NB4 (cell line): ENCODE measurements at regions not wholly inside any gene's neighbourhood (a gene's known extent, or its start where the extent isn't known, plus 50 kb on each side); places are given as distances from the start of the nearest gene placed in this dataset.

Experiments
- DNase-seq: peaks from one replicate; pipeline ENCODE4 v3.0.0; 2010; ENCODE audit warnings: low read depth
- H3K4me3 ChIP-seq: one replicate; pipeline ENCODE4 v1.5.1; 2011; ENCODE audit warnings: mild to moderate bottlenecking, low read depth, low read length, moderate library complexity
- CTCF ChIP-seq: IDR thresholded peaks from one replicate; pipeline ENCODE4 v1.5.1; 2012; ENCODE audit warnings: low read depth, low read length
- MYC ChIP-seq: IDR thresholded peaks from 2 replicates; pipeline ENCODE4 v1.6.1; 2011; ENCODE audit warnings: low read depth, low read length
- POLR2A ChIP-seq: IDR thresholded peaks from 2 replicates; pipeline ENCODE4 v1.6.1; 2011; ENCODE audit warnings: mild to moderate bottlenecking; ENCODE audit not compliant: insufficient read length; ENCODE audit errors: extremely low read depth
- TF ChIP-seq, protein P1 (sequence below): IDR thresholded peaks from 2 replicates; pipeline ENCODE4 v1.6.1; 2011; ENCODE audit warnings: low read depth, low read length

DNA sequence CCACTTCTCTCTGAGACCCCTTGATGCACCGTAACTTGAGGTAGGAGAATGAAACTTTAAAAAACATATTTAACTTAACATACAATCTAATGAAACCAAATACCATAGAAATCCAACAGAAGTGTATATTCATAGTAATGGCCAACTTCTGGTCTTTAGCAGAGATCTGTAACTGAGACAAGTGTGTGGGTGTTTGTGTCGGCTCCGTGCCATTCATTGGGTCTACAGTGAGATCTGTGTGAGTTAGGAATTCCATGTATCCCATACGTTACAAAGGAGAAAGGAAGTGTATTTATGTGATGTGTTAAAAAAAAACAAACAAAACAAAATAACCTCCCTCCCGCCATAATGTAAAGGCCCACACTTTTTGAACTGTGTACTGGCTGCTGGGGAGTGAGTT lies 348.0 kb upstream of the NR3C2 start:
- DNase-seq, result no peak
- no peak overlapping the region for H3K4me3 ChIP-seq
- TF ChIP-seq MYC (no peak), CTCF (no peak), POLR2A (no peak)
- TF ChIP-seq, protein P1, sequence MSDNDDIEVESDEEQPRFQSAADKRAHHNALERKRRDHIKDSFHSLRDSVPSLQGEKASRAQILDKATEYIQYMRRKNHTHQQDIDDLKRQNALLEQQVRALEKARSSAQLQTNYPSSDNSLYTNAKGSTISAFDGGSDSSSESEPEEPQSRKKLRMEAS, result no peak

DNA sequence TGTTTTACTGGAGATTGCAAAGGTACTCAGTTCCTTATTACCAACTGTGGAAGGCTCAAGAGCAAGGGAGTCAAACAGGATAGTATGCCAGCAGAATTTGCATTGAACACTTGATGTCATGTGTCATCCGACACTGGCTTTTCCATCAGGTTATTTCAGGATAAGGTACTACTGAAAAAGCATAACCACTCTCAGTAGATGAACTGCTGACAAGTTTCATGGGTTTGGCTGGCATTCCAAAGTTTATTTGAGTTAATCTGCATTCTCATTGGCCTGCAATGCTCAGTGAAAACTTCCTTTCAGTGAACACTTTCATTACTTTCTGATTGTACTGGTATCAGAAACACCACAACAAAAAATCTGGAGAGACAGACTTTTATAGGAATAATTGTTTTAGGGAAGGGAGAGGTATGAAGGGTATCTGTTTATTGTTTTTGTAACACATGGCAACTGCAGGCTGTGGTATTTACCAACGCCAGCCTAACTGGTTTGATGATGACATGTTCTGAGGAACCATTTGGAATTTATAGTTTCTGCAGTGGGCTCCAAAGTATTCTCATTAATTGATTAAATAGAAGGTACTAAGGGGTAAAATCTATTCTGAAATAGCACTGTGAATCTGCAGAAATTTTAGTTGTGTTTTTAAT lies 345.7 kb upstream of the NR3C2 start:
- TF ChIP-seq CTCF (no peak), MYC (no peak), POLR2A (no peak)
- TF ChIP-seq, protein P1, result no peak
- no peak overlapping the region for H3K4me3 ChIP-seq
- DNase-seq, result no peak

- no peak for DNase-seq
- H3K4me3 ChIP-seq, result no peak overlapping the region
- TF ChIP-seq, protein P1, result no peak
- no peak for TF ChIP-seq POLR2A
- TF ChIP-seq MYC, result no peak
- TF ChIP-seq CTCF, result no peak
Measured at GRCh38 chr4:148787285-148787684, 345.1 kb upstream of the NR3C2 start.

DNA sequence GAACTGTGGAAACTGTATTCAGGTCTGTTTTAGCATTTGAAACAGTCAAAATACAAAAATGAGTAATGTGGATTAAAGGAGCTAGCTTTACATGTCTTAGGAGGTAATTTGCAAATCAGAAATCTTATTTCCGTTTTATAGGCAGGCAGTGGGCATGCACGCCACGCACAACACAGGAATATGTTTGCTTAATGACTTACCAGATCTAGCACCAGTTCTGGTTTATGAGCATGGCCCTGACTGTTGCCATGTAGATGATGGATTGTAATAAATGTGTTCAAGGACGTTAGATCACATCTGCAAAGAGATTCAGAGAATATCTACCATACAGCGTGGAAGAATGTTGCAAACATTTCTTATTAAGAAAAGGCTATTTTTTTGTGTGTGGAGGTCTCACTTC lies 344.5 kb upstream of the NR3C2 start:
- TF ChIP-seq POLR2A (no peak), CTCF (no peak), MYC (no peak)
- TF ChIP-seq, protein P1, result no peak
- no peak for DNase-seq

DNA sequence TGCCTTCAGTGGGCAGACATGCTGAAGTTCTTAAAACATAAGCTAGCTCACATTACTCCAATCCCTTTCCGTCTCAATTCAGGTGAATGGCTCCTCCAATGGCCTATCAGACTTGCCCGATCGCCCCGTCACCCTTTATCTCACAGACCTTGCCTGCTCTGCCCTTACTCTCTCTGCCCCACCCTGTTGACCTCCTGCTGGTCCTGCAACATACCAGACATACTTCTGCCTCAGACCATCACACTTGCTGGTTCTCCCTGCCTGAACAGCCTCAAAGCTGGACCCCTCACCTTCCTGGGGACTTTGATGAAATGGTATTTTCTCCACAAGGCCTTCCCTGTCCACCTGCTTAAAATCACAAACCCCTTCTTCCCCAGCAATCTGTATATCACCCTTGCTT lies 340.1 kb upstream of the NR3C2 start:
- no peak overlapping the region for H3K4me3 ChIP-seq
- TF ChIP-seq, protein P1, result no peak
- no peak for TF ChIP-seq MYC
- no peak for TF ChIP-seq POLR2A
- TF ChIP-seq CTCF, result no peak
- DNase-seq, result no peak

More for the DNA sequence above, 344.5 kb upstream of the NR3C2 start:
- no peak overlapping the region for H3K4me3 ChIP-seq
